ENCODE measurements at regions not wholly inside any gene's neighbourhood (a gene's known extent, or its start where the extent isn't known, plus 50 kb on each side); places are given as distances from the start of the nearest gene placed in this dataset.

GRCh38 chr4:138092060-138092459 is 150.1 kb downstream of the SLC7A11 start:
- DNase-seq (ENCODE audit: low spot score) = no peak
- no peak for ATAC-seq (ENCODE audit: low FRiP score)
- TF ChIP-seq, protein P1, sequence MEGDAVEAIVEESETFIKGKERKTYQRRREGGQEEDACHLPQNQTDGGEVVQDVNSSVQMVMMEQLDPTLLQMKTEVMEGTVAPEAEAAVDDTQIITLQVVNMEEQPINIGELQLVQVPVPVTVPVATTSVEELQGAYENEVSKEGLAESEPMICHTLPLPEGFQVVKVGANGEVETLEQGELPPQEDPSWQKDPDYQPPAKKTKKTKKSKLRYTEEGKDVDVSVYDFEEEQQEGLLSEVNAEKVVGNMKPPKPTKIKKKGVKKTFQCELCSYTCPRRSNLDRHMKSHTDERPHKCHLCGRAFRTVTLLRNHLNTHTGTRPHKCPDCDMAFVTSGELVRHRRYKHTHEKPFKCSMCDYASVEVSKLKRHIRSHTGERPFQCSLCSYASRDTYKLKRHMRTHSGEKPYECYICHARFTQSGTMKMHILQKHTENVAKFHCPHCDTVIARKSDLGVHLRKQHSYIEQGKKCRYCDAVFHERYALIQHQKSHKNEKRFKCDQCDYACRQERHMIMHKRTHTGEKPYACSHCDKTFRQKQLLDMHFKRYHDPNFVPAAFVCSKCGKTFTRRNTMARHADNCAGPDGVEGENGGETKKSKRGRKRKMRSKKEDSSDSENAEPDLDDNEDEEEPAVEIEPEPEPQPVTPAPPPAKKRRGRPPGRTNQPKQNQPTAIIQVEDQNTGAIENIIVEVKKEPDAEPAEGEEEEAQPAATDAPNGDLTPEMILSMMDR (IDR thresholded peaks at IDR 0.05) = no peak

DNA sequence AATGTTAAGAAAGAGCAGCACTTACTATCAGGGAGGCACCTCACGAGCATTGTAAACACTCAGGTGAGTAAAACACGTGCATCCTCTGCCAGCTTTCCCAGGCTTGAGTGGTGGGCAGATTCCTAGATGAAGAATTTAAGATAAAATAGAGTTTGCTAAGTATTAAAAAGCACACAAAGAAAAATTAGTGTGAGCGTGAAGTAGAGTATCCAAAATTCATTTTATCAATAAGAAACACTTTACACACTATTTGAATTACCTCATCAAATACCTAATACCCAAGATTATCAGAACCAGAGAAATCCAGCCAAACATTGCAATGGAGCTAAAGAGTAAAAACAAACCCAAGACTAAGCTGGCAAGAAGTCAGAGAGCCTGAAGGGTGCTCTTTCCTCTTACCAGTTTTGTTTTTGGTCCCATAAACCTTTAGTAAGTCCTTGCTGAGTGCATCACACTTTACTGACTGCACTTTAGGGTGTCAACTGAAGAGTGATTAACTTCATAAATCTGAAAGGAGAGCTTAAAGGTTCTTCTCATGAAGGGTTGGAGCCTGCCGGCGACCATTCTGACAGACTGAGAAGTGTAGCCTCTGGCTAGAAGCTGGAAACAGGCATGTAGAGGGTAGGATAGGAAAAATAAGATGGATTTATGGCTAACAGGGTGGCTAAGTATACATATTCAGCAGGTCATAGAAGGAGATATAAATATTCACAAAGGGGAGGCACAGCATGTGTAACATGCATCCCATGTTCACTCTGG is 151.1 kb downstream of the SLC7A11 start:
- TF ChIP-seq, protein P1 (IDR thresholded peaks at IDR 0.05) = no peak
- ATAC-seq (ENCODE audit: low FRiP score) (no peak), DNase-seq (ENCODE audit: low spot score) (no peak)

- TF ChIP-seq, protein P1 (IDR thresholded peaks at IDR 0.05) = peak in 2 of 3 donors; percentile 37 to 59
- ATAC-seq (ENCODE audit: low FRiP score) (peak; percentile 92), DNase-seq (ENCODE audit: low spot score) (no peak)
Measured at GRCh38 chr4:138090150-138090917, 151.8 kb downstream of the SLC7A11 start.

DNA sequence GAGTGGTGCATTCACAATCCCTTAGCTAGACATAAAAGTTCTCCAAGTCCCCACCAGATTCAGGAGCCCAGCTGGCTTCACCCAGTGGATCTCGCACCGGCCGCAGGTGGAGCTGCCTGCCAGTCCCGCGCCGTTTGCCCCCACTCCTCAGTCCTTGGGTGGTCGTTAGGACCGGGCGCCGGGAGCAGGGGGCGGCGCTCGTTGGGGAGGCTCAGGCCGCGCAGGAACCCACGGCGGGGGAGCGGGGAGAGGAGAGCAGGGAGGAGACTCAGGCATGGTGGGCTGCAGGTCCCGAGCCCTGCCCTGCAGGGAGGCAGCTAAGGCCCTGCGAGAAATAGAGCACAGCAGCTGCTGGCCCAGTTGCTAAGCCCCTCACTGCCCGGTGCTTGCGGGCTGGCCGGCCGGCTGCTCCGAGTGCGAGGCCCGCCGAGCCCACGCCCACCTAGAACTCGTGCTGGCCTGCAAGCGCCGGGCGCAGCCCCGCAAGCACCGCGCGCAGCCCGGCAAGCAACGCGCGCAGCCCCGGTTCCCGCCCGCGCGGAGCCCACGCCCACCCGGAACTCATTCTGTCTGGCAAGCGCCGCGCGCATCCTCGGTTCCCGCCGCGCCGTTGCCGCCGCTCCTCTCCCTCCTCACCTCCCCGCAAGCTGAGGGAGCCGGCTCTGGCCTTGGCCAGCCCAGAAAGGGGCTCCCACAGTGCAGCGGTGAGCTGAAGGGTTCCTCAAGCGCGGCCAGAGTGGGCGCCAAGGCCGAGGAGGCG is 153.5 kb downstream of the SLC7A11 start:
- TF ChIP-seq, protein P1 (IDR thresholded peaks at IDR 0.05) = no peak
- ATAC-seq (ENCODE audit: low FRiP score) = no peak
- DNase-seq (ENCODE audit: low spot score) = no peak

GRCh38 chr4:138087066-138087719 is 155.0 kb downstream of the SLC7A11 start:
- no peak for ATAC-seq (ENCODE audit: low FRiP score)

GRCh38 chr4:138086611-138087041 is 155.5 kb downstream of the SLC7A11 start:
- DNase-seq (ENCODE audit: low spot score) (no peak), ATAC-seq (ENCODE audit: low FRiP score) (no peak)
- TF ChIP-seq, protein P1 (IDR thresholded peaks at IDR 0.05) = no peak

More at GRCh38 chr4:138087066-138087719, 155.0 kb downstream of the SLC7A11 start:
- TF ChIP-seq, protein P1 (IDR thresholded peaks at IDR 0.05) = no peak
- DNase-seq (ENCODE audit: low spot score) = no peak

Data from omental fat pad (tissue), 3 donors.